GM19372 (cell line): ENCODE measurements at regions not wholly inside any gene's neighbourhood (a gene's known extent, or its start where the extent isn't known, plus 50 kb on each side); places are given as distances from the start of the nearest gene placed in this dataset.
"Not testable (repeated sequence)": the region's sequence is repeated elsewhere in the genome, so short reads cannot be mapped to it uniquely, and the experiment has no call there.

Source experiments
- ATAC-seq: cut with Tn5 transposase; IDR thresholded peaks from one replicate; pipeline ENCODE4 v1.9.1; 2021; ENCODE audit warnings: mild to moderate bottlenecking, low read depth, moderate library complexity; ENCODE audit not compliant: unreplicated experiment

GRCh38 chr6:16041327-16041726, 87.6 kb upstream of the MYLIP start:
- ATAC-seq = no peak

- no peak for ATAC-seq
These were observed 88.3 kb upstream of the MYLIP start for GRCh38 chr6:16040628-16040974.

- ATAC-seq = not testable (repeated sequence)
These were observed 88.8 kb upstream of the MYLIP start for GRCh38 chr6:16039892-16040627.

- ATAC-seq = no peak
These were observed 89.9 kb upstream of the MYLIP start for GRCh38 chr6:16038938-16039337.

- ATAC-seq = no peak
These were observed 93.3 kb upstream of the MYLIP start for GRCh38 chr6:16035488-16036080.

- no peak for ATAC-seq
These were observed 95.7 kb upstream of the MYLIP start for GRCh38 chr6:16033214-16033613.

- ATAC-seq = no peak
These were observed 97.5 kb upstream of the MYLIP start for GRCh38 chr6:16031278-16031981.

GRCh38 chr6:16028966-16029365, 99.9 kb upstream of the MYLIP start:
- ATAC-seq = no peak

- ATAC-seq = no peak
These were observed 108.6 kb upstream of the MYLIP start for GRCh38 chr6:16020259-16020658.

- no peak for ATAC-seq
These were observed 109.4 kb upstream of the MYLIP start for GRCh38 chr6:16019462-16019861.

- no peak for ATAC-seq
These were observed 110.3 kb upstream of the MYLIP start for GRCh38 chr6:16018626-16019025.

- ATAC-seq = not testable (repeated sequence)
These were observed 114.6 kb upstream of the MYLIP start for GRCh38 chr6:16014325-16014724.

- ATAC-seq = no peak
These were observed 121.7 kb upstream of the MYLIP start for GRCh38 chr6:16007146-16007545.

- ATAC-seq = no peak
These were observed 122.2 kb upstream of the MYLIP start for GRCh38 chr6:16006681-16007080.

- ATAC-seq = no peak
These were observed 123.8 kb upstream of the MYLIP start for GRCh38 chr6:16004934-16005679.

- ATAC-seq = no peak
These were observed 125.7 kb upstream of the MYLIP start for GRCh38 chr6:16003197-16003491.

GRCh38 chr6:16002332-16003196, 126.3 kb upstream of the MYLIP start:
- ATAC-seq = no peak

- no peak for ATAC-seq
These were observed 127.7 kb upstream of the MYLIP start for GRCh38 chr6:16001158-16001557.

GRCh38 chr6:15999201-15999600, 129.7 kb upstream of the MYLIP start:
- no peak for ATAC-seq

GRCh38 chr6:15997586-15998388, 131.1 kb upstream of the MYLIP start:
- no peak for ATAC-seq
